Lower leg skin (tissue), 4 donors: ENCODE measurements at regions not wholly inside any gene's neighbourhood (a gene's known extent, or its start where the extent isn't known, plus 50 kb on each side); places are given as distances from the start of the nearest gene placed in this dataset.

Experiments used
- DNase-seq, 2 donors: peaks; one replicate each; pipeline ENCODE4 v3.0.0-alpha.2; 2019; ENCODE audit warnings: low spot score in 2 of 2
- H3K4me3 ChIP-seq: fragments of 200-600 bp; sonication (generic); 2 replicates; pipeline ENCODE4 v1.5.1; 2017; ENCODE audit warnings: mild to moderate bottlenecking, low read depth; ENCODE audit not compliant: poor library complexity, severe bottlenecking
- CTCF ChIP-seq, 3 donors: fragments of 450-650 bp; IDR thresholded peaks; one replicate each; pipeline ENCODE4 v1.5.1; 2016; ENCODE audit warnings: antibody characterized with exemption in 3 of 3, mild to moderate bottlenecking in 3 of 3, moderate library complexity in 2 of 3
- POLR2A ChIP-seq, 2 donors: fragments of 450-650 bp; IDR thresholded peaks; one replicate each; pipeline ENCODE4 v1.6.1; 2016 to 2017; ENCODE audit warnings: antibody characterized with exemption in 2 of 2, mild to moderate bottlenecking in 1 of 2, moderate library complexity in 1 of 2
- WGBS, 2 donors: methylation state at CpG; one replicate each; pipeline ENCODE4 v1.1.5; 2018; 5-methylcytosine and 5-hydroxymethylcytosine counted together
- intact Hi-C: fragments of 100-400 bp; cut with DNase I; formaldehyde crosslinking; loops from one replicate; pipeline ENCODE4 v1.15.0; 2023; ENCODE audit warnings: low total_unique reads

- WGBS, 2 donors, result 21 to 26% methylated on average over 1 of the region's 1 CpG
- TF ChIP-seq POLR2A (IDR thresholded peaks at IDR 0.05), result no peak
- TF ChIP-seq CTCF (IDR thresholded peaks at IDR 0.05), result no peak
- no peak for DNase-seq
- intact Hi-C loops, result no loop called here
- no peak overlapping the region for H3K4me3 ChIP-seq
Measured at GRCh38 chr11:97454988-97455387, 1065.2 kb downstream of the JRKL start.

- no peak overlapping the region for H3K4me3 ChIP-seq
- DNase-seq, result no peak
- intact Hi-C loops, result no loop called here
- TF ChIP-seq CTCF (IDR thresholded peaks at IDR 0.05), result no peak
- no peak for TF ChIP-seq POLR2A (IDR thresholded peaks at IDR 0.05)
Measured at GRCh38 chr11:97460091-97460490, 1070.3 kb downstream of the JRKL start.

- intact Hi-C loops, result no loop called here
- peak in 1 of 2 donors; percentile 74 for DNase-seq
- TF ChIP-seq CTCF (IDR thresholded peaks at IDR 0.05), result no peak
- TF ChIP-seq POLR2A (IDR thresholded peaks at IDR 0.05), result no peak
- H3K4me3 ChIP-seq, result no peak overlapping the region
- WGBS, 2 donors, result 87 to 90% methylated on average over 21 of the region's 21 CpGs
Measured at GRCh38 chr11:97461044-97461880, 1071.4 kb downstream of the JRKL start.

GRCh38 chr11:97461934-97462333, 1072.1 kb downstream of the JRKL start:
- 91 to 92% methylated on average over 9 of the region's 9 CpGs for WGBS, 2 donors
- peak in 1 of 2 donors; percentile 77 for DNase-seq
- TF ChIP-seq CTCF (IDR thresholded peaks at IDR 0.05), result no peak
- TF ChIP-seq POLR2A (IDR thresholded peaks at IDR 0.05), result no peak
- intact Hi-C loops, result no loop called here
- H3K4me3 ChIP-seq, result no peak overlapping the region

- WGBS, 2 donors, result 32 to 53% methylated on average over 1 of the region's 1 CpG
- no peak for DNase-seq
- H3K4me3 ChIP-seq, result no peak overlapping the region
- intact Hi-C loops, result no loop called here
- TF ChIP-seq CTCF (IDR thresholded peaks at IDR 0.05) (no peak), POLR2A (IDR thresholded peaks at IDR 0.05) (no peak)
Measured at GRCh38 chr11:97463891-97464290, 1074.1 kb downstream of the JRKL start.

GRCh38 chr11:97471480-97471879, 1081.7 kb downstream of the JRKL start:
- TF ChIP-seq POLR2A (IDR thresholded peaks at IDR 0.05), result no peak
- TF ChIP-seq CTCF (IDR thresholded peaks at IDR 0.05), result no peak
- intact Hi-C loops, result no loop called here
- no peak for DNase-seq
- H3K4me3 ChIP-seq, result no peak overlapping the region
- 88% methylated on average over 1 of the region's 1 CpG; no CpG with 5 or more reads in 1 of the 2 donors for WGBS, 2 donors
